Neural crest cell (in vitro differentiated cells): ENCODE measurements at regions not wholly inside any gene's neighbourhood (a gene's known extent, or its start where the extent isn't known, plus 50 kb on each side); places are given as distances from the start of the nearest gene placed in this dataset.

Experiments
- DNase-seq: peaks from one replicate; pipeline ENCODE4 v3.0.0; 2021; ENCODE audit warnings: low read depth, mixed read lengths, low spot score
- H3K27ac Mint-ChIP-seq: one replicate; pipeline ENCODE4 v1.8.0; 2021; ENCODE audit warnings: mild to moderate bottlenecking, mixed read lengths; ENCODE audit not compliant: unreplicated experiment
- H3K27me3 Mint-ChIP-seq: 2 replicates; pipeline ENCODE4 v1.8.0; 2021; ENCODE audit warnings: low read depth, mild to moderate bottlenecking, mixed read lengths
- H3K36me3 Mint-ChIP-seq: 2 replicates; pipeline ENCODE4 v1.8.0; 2021; ENCODE audit warnings: low read depth, mild to moderate bottlenecking, mixed read lengths
- H3K4me1 Mint-ChIP-seq: 2 replicates; pipeline ENCODE4 v1.8.0; 2021; ENCODE audit warnings: mixed read lengths
- H3K4me3 Mint-ChIP-seq: one replicate; pipeline ENCODE4 v1.8.0; 2021; ENCODE audit warnings: mild to moderate bottlenecking, mixed read lengths
- H3K9me3 Mint-ChIP-seq: 2 replicates; pipeline ENCODE4 v1.8.0; 2021; ENCODE audit warnings: mixed read lengths
- CTCF ChIP-seq: fragments of 200-600 bp; sonication (generic); conservative IDR thresholded peaks from 2 replicates; pipeline ENCODE4 v1.5.0; 2021; ENCODE audit warnings: antibody characterized with exemption, mild to moderate bottlenecking

- Mint-ChIP-seq H3K4me3 (no peak overlapping the region), H3K9me3 (peaks cover 7% of the 10 kb centered on the region), H3K36me3 (peaks cover 4% of the 10 kb centered on the region), H3K27ac (no peak overlapping the region), H3K4me1 (no peaks in the 10 kb centered on the region), H3K27me3 (no peaks in the 10 kb centered on the region)
- TF ChIP-seq CTCF, result no peak
- DNase-seq, result no peak
These were observed 184.3 kb upstream of the TWIST2 start for GRCh38 chr2:238663586-238663985.

GRCh38 chr2:238665919-238666318 is 182.0 kb upstream of the TWIST2 start:
- no peak for TF ChIP-seq CTCF
- H3K9me3 Mint-ChIP-seq, result peaks cover 12% of the 10 kb centered on the region
- no peaks in the 10 kb centered on the region for H3K4me1 Mint-ChIP-seq
- no peak overlapping the region for H3K27ac Mint-ChIP-seq
- peaks cover 6% of the 10 kb centered on the region for H3K36me3 Mint-ChIP-seq
- no peak for DNase-seq
- H3K27me3 Mint-ChIP-seq, result peaks cover 2% of the 10 kb centered on the region
- no peak overlapping the region for H3K4me3 Mint-ChIP-seq

GRCh38 chr2:238666543-238666942 is 181.3 kb upstream of the TWIST2 start:
- H3K4me3 Mint-ChIP-seq, result no peak overlapping the region
- peaks cover 13% of the 10 kb centered on the region for H3K9me3 Mint-ChIP-seq
- no peak for TF ChIP-seq CTCF
- no peak overlapping the region for H3K27ac Mint-ChIP-seq
- H3K27me3 Mint-ChIP-seq, result peaks cover 2% of the 10 kb centered on the region
- DNase-seq, result no peak
- peaks cover 6% of the 10 kb centered on the region for H3K36me3 Mint-ChIP-seq
- H3K4me1 Mint-ChIP-seq, result no peaks in the 10 kb centered on the region

- Mint-ChIP-seq H3K36me3 (peaks cover 6% of the 10 kb centered on the region), H3K9me3 (peaks cover 13% of the 10 kb centered on the region), H3K27ac (no peak overlapping the region), H3K4me1 (no peaks in the 10 kb centered on the region), H3K27me3 (peaks cover 2% of the 10 kb centered on the region), H3K4me3 (no peak overlapping the region)
- no peak for DNase-seq
- TF ChIP-seq CTCF, result no peak
These were observed 180.9 kb upstream of the TWIST2 start for GRCh38 chr2:238667008-238667407.

- Mint-ChIP-seq H3K4me1 (no peaks in the 10 kb centered on the region), H3K27me3 (peaks cover 6% of the 10 kb centered on the region), H3K36me3 (peaks cover 6% of the 10 kb centered on the region), H3K9me3 (peaks cover 15% of the 10 kb centered on the region), H3K27ac (no peak overlapping the region), H3K4me3 (no peak overlapping the region)
- DNase-seq, result no peak
- TF ChIP-seq CTCF, result no peak
These were observed 180.2 kb upstream of the TWIST2 start for GRCh38 chr2:238667639-238668038.

- Mint-ChIP-seq H3K4me1 (no peaks in the 10 kb centered on the region), H3K4me3 (no peak overlapping the region), H3K9me3 (peaks cover 11% of the 10 kb centered on the region), H3K27me3 (peaks cover 6% of the 10 kb centered on the region), H3K36me3 (peaks cover 4% of the 10 kb centered on the region), H3K27ac (no peak overlapping the region)
- DNase-seq, result no peak
- no peak for TF ChIP-seq CTCF
These were observed 179.5 kb upstream of the TWIST2 start for GRCh38 chr2:238668426-238668825.
